HG03064 (cell line): ENCODE measurements at regions not wholly inside any gene's neighbourhood (a gene's known extent, or its start where the extent isn't known, plus 50 kb on each side); places are given as distances from the start of the nearest gene placed in this dataset.

Experiments used
- ATAC-seq: cut with Tn5 transposase; IDR thresholded peaks from one replicate; pipeline ENCODE4 v1.9.1; 2021; ENCODE audit warnings: low read depth; ENCODE audit not compliant: unreplicated experiment

- ATAC-seq: no peak
Observed at GRCh38 chr6:51352506-51353029, 533.9 kb downstream of the TFAP2B start.

- ATAC-seq: no peak
Observed at GRCh38 chr6:51360287-51360686, 541.6 kb downstream of the TFAP2B start.

DNA sequence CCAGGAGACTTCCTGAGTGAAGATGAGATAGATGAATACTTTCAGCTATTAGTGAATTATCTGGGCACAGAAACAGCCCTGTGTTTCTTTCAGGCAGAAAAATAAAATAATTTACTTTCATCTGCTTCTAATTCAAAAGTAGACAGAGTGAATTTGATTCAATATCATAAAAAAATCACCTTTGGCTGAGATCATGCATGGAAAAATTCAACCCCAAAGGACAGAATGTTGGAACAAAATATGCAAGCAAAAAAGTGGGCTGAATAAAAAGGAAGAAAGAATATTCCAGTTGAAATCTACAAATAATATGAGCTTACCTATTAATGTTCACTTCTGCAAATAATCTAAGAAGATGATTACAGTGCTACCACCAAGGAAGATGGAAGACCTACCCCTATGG, 546.9 kb downstream of the TFAP2B start:
- ATAC-seq: no peak

DNA sequence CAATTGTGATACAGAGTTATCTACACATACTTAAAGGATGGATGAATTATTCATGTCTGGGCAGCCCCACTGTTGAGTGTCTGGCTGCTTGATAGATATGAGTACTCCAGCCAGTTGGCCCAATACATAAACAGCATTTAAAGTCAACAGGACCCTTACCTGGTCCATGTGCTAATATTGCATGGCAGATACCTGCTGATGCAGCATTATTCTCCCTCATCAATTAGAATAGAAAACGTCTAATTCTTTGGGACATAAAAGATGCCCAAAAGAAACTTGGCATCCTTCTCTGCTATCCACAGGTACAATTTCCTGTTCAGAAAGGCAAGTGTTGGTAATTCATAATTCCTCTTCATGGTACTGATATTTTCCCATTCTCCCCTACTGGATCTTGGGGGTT, 550.8 kb downstream of the TFAP2B start:
- no peak for ATAC-seq

- ATAC-seq: no peak
Observed at GRCh38 chr6:51382847-51383246, 564.2 kb downstream of the TFAP2B start.

DNA sequence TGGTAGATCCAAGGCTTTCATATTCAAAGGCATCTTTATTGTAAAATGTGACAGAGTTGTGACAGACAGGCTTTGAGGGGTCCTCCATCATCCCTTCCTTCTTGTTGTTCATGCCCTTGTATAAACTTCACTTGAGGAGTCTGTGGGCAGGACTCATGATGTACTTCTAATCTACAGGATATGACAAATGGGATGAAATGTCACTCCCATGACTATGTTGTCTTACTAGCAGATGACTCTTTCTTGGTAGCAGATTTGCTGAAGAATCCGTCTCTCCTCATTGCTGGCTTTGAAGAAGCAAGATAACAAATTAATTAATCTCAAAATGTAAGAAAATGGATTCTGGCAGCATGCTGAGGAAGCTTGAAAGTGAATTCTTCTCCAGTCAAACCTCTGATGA, 566.1 kb downstream of the TFAP2B start:
- ATAC-seq: no peak

DNA sequence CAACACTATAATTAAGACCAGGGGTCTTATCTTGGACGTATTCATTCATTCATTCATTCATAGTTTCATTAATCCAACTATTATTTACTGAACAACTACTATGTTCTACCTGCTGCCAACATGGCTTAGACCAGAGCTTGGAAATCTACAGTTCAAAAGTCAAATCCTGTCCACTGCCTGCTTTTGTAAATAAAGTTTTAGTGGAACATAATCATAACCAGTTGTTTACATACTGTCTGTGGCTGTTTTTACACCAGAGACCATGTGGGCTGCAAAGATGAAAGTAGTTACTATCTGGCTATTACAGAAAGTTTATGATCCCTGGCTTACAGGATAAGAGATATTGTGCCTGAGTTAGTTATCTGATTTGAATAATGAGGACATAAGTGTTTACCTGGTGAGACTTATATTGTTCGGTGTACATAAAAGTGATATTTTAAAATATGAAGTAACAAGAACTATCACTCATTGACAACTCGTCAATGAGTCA, 567.7 kb downstream of the TFAP2B start:
- no peak for ATAC-seq

- ATAC-seq: no peak
Observed at GRCh38 chr6:51387907-51388306, 569.2 kb downstream of the TFAP2B start.

- ATAC-seq: no peak
Observed at GRCh38 chr6:51394061-51394460, 575.4 kb downstream of the TFAP2B start.

- ATAC-seq: no peak
Observed at GRCh38 chr6:51396583-51396982, 577.9 kb downstream of the TFAP2B start.

GRCh38 chr6:51398064-51398705, 579.5 kb downstream of the TFAP2B start:
- ATAC-seq: peak; percentile 50

DNA sequence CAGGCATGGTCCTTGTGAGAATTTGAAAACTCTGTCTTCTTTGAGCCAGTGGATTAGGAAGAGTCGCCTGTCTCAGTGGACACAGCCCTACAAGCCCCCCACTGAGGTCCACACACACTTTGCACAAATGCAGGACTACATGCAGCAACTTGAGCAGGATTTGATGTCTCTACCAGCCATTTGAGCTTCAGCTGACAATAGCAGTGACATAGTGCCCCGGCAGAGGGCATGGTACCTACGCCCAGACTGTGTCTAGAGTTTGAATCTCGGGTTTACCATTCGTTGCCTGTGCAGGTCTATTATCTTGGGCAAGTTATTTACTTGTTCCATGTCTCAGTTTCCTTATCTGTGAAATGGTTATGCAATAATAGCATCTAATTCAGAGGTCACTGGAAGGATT, 580.1 kb downstream of the TFAP2B start:
- ATAC-seq: no peak

- no peak for ATAC-seq
Observed at GRCh38 chr6:51410453-51410852, 591.8 kb downstream of the TFAP2B start.

DNA sequence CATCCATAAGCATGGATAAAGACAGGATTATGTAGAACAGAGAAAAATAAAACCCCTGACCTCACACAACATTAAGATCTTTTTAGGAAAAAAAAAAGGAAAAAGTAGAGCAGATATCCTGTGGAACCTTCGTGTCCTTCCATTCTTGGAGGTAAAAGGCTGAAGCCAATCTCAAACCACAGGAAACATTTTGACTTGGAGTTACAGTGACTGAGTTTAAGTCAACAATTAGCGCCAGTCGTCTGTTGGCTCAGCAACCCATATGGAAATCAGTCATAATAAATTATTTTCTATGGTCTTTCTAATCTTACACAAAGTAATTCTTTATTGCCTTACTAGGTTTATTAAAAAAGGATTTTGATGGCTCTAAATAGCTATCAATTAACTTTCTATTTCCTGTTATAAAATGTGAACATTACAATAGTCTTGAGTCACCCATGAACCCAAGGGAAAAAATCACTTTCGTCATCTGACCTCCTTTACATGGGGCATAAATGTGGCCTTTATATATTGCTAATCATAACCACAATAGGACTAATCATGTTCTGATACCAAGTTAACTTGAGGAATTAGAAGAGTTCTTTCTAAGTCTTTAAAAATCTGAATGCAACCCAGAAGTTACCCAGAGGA, 592.9 kb downstream of the TFAP2B start:
- no peak for ATAC-seq

GRCh38 chr6:51414361-51414760, 595.7 kb downstream of the TFAP2B start:
- no peak for ATAC-seq

- no peak for ATAC-seq
Observed at GRCh38 chr6:51415501-51415900, 596.8 kb downstream of the TFAP2B start.

DNA sequence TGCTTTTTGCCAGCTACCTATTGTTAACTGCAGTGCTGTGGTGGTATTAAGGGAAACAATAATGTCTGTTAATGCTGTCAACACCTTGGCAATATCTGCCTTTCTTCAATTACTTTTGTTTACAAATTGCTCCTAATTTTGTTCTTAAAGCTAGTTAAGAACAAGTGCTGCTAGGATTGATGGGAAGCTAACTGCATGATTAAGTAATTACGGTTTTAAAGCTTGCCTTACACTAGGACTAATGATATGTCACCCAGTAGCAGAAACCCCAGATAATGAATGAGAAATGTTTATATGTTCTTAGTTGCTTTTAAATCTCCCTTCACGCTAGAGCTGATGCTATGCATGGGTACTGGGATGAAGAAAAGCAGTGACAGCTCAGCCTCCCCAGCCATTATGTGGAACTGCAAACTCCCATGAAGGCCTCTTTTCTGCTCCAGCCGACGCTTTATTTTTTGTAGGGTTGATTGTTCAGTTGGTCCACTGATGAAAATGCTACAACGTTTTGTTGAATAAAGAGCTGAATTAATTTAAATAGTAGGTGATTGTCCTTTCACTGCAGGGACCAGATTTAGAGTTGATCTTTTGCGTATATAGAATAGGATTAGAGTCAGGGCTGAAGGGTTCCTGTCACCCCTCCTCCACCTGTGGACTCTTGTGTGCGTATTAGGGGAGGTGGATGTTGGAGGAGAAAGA, 610.5 kb downstream of the TFAP2B start:
- ATAC-seq: no peak

- ATAC-seq: no peak
Observed at GRCh38 chr6:51430589-51430988, 611.9 kb downstream of the TFAP2B start.

- no peak for ATAC-seq
Observed at GRCh38 chr6:51432481-51432880, 613.8 kb downstream of the TFAP2B start.

GRCh38 chr6:51450248-51450957, 631.7 kb downstream of the TFAP2B start:
- ATAC-seq: no peak

DNA sequence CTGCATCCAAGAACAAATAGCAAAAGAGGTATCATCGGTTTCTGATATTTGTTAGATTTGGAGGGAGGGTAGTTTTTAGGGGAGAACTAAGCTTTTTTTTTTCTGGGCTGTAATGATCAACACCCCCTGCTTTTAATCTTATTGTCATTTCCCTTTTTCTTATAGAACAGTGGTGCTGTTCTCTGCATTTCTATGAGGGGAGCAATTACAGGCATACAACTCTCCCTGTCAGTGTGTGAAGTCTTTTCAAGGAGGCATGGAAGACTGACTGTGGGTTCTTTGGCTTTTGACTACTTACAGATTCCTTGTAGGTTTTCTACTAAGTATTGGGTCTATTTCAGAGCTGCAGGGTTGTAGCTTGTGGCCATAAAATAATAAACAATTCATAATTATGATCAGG, 632.3 kb downstream of the TFAP2B start:
- no peak for ATAC-seq
